GM19023 (cell line): ENCODE measurements at regions not wholly inside any gene's neighbourhood (a gene's known extent, or its start where the extent isn't known, plus 50 kb on each side); places are given as distances from the start of the nearest gene placed in this dataset.

Experiments used
- ATAC-seq: cut with Tn5 transposase; IDR thresholded peaks from one replicate; pipeline ENCODE4 v1.9.1; 2021; ENCODE audit warnings: mild to moderate bottlenecking, moderate library complexity; ENCODE audit not compliant: unreplicated experiment

- ATAC-seq: no peak
These were observed 173.2 kb upstream of the HMGA2 start for GRCh38 chr12:65651060-65651459.

- no peak for ATAC-seq
These were observed 171.0 kb upstream of the HMGA2 start for GRCh38 chr12:65653321-65653720.

- no peak for ATAC-seq
These were observed 170.2 kb upstream of the HMGA2 start for GRCh38 chr12:65653946-65654629.

GRCh38 chr12:65655074-65655493, 169.2 kb upstream of the HMGA2 start:
- no peak for ATAC-seq

GRCh38 chr12:65656156-65656882, 168.0 kb upstream of the HMGA2 start:
- no peak for ATAC-seq

GRCh38 chr12:65656891-65657351, 167.4 kb upstream of the HMGA2 start:
- ATAC-seq: no peak

GRCh38 chr12:65657635-65658034, 166.6 kb upstream of the HMGA2 start:
- no peak for ATAC-seq

GRCh38 chr12:65658360-65658759, 165.9 kb upstream of the HMGA2 start:
- no peak for ATAC-seq

GRCh38 chr12:65659681-65660080, 164.6 kb upstream of the HMGA2 start:
- ATAC-seq: no peak

- ATAC-seq: no peak
These were observed 164.2 kb upstream of the HMGA2 start for GRCh38 chr12:65660096-65660495.

- no peak for ATAC-seq
These were observed 163.4 kb upstream of the HMGA2 start for GRCh38 chr12:65660836-65661235.

GRCh38 chr12:65662590-65662989, 161.7 kb upstream of the HMGA2 start:
- ATAC-seq: no peak

GRCh38 chr12:65663097-65663496, 161.2 kb upstream of the HMGA2 start:
- ATAC-seq: no peak

GRCh38 chr12:65663648-65664047, 160.6 kb upstream of the HMGA2 start:
- ATAC-seq: no peak

GRCh38 chr12:65664715-65665250, 159.5 kb upstream of the HMGA2 start:
- ATAC-seq: no peak

GRCh38 chr12:65665817-65666216, 158.5 kb upstream of the HMGA2 start:
- ATAC-seq: no peak

- ATAC-seq: no peak
These were observed 157.4 kb upstream of the HMGA2 start for GRCh38 chr12:65666876-65667275.

GRCh38 chr12:65667932-65668331, 156.4 kb upstream of the HMGA2 start:
- ATAC-seq: no peak

GRCh38 chr12:65668981-65669695, 155.1 kb upstream of the HMGA2 start:
- ATAC-seq: no peak

- no peak for ATAC-seq
These were observed 153.5 kb upstream of the HMGA2 start for GRCh38 chr12:65670775-65671174.

GRCh38 chr12:65672441-65672840, 151.8 kb upstream of the HMGA2 start:
- ATAC-seq: no peak
